Umbilical cord (tissue), 1 donor: ENCODE measurements at regions not wholly inside any gene's neighbourhood (a gene's known extent, or its start where the extent isn't known, plus 50 kb on each side); places are given as distances from the start of the nearest gene placed in this dataset.
A peak's percentile ranks its signal among the peaks of the same experiment; 100 is the strongest.
"Not testable (repeated sequence)": the region's sequence is repeated elsewhere in the genome, so short reads cannot be mapped to it uniquely, and the experiment has no call there.

Source experiments
- DNase-seq: peaks from one replicate; pipeline ENCODE4 v3.0.0-alpha.2; 2015; ENCODE audit warnings: low spot score

DNA sequence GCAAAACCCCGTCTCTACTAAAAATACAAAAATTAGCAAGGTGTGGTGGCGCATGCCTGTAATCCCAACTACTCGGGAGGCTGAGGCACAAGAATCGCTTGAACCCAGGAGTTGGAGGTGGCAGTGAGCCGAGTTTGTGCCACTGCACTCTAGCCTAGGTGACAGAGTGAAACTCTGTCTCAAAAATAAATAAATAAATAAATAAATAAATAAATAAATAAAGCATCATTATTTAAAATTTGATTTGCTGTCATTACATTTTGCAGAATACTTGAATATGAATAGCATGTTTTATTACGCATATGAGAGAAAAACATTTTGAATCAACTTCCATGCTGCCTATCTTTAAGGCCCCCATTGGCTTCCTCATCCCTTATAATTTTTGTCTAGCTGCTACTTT is 53.4 kb upstream of the MED14 start:
- not testable (repeated sequence) for DNase-seq

DNA sequence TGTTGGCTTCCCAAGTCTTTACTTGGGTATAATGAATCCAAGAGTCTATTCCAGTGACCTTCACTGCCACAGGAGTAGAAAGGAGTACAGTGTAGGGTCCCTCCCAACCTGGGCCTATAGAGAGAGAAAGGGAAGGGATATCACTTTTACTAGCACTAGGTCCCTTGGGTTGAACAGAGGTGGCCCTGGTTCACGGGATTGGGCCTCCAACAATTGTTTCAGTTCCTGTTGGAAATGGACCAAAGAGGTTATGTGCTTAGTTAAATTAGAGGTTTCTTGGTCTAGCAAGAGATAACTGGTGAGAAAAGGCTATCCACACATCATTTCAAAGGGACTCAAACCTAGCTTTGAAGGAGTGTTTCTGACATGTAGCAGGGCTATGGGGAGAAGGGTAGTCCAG is 57.1 kb upstream of the MED14 start:
- DNase-seq: no peak

DNA sequence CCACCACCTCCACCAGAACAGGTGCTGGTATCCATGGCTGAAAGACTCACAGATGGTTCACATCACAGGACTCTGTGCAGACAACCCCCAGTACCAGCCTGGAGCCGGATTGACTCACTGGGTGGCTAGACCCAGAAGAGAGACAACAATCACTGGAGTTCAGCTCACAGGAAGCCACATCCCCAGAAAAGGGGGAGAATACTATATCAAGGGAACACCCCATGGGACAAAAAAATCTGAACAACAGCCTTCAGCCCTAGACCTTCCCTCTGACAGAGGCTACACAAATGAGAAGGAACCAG is 59.4 kb upstream of the MED14 start:
- DNase-seq: not testable (repeated sequence)

DNA sequence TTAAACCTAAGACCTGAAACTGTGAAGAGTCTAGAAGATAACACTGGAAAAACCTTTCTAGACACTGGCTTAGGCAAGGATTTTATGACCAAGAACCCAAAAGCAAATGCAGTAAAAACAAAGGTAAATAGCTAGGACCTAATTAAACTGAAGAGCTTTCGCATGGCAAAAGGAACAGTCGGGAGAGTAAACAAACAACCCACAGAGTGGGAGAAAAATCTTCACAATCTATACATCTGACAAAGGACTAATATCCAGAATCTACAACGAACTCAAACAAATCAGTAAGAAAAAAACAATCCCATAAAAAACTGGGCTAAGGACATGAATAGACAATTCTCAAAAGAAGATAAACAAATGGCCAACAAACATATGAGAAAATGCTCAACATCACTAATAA is 64.4 kb upstream of the MED14 start:
- DNase-seq: not testable (repeated sequence)

DNA sequence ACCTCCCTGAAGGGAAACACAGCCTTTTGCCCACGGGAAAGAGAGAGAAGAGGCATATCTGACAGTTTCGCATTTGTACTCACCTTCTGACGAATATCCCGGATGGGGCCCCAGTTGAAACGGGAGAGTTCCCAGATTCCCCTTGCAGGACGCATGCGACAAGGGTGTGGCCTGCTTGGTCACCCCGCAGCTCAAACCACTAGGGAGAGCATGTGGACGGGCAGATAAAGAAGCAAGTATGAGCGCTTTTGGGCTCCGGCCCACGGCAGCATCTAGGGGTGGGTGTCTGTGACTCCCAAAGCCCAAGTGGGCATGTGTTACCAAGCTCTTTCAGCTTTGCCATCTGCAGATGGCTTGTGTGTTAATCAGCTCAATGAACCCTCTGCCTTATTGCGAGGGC is 70.1 kb upstream of the MED14 start:
- DNase-seq: no peak

DNA sequence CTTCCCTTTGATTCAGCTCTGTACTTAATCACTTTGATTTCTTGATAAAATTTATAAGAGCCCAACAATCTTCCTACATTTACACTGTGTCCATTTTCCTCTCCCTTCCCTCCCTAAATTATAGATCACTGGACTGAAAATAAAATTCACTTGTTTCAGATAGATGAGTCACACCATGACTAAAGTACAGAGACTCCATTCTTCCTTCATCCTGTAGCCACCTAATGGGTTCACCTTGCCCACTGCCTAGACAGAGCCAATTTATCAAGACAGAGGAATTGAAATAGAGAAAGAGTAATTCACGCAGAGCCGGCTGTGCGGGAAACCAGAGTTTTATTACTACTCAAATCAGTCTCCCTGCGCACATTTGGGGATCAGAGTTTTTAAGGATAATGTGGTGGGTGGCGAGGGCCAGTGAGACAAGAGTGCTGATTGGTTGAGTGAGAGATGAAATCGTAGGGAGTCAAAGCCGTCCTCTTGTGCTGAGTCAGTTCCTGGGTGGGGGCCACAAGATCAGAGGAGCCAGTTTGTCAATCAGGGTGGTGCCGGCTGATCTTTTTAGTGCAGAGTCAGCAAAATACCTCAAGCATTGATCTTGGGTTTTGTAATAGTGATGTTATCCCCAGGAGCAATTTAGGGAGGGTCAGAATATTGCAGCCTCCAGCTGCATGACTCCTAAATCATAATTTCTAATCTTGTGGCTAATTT is 71.3 kb upstream of the MED14 start:
- DNase-seq: no peak

DNA sequence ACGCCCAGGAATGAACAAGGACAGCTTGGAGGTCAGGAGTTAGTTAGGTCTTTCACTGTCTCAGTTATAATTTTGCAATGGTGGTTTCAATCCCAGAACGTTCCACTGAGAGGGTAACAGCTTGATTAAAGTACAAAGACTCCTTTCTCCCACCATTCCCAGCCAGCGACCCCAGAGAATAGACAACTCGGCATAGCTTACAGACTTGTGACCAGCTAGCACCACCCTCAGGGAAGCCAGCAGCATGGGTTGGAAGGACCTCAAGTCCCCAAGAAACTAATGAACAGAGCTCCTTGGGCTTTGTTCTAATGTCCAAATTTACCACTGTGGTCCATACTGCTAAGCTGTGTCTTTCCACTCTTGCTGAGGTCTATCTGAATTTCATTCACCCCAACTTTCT is 72.0 kb upstream of the MED14 start:
- DNase-seq: no peak

DNA sequence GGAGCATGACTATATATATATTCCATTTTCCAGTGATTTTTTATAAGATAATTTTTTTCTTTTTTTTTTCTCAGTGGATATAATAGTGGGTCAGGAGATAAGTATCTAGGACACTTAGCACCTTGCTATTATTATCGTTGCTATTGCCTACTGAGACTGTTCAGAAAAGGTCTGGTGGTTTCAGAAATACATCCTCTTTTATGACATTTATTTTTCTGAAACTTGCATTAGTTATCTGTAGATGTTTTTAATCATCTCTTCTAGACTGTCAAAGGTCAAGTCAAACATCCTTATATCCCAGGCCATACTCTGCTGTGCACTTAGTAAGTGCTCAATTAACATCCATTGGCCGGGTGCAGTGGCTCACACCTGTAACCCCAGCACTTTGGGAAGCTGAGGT is 72.9 kb upstream of the MED14 start:
- DNase-seq: no peak

DNA sequence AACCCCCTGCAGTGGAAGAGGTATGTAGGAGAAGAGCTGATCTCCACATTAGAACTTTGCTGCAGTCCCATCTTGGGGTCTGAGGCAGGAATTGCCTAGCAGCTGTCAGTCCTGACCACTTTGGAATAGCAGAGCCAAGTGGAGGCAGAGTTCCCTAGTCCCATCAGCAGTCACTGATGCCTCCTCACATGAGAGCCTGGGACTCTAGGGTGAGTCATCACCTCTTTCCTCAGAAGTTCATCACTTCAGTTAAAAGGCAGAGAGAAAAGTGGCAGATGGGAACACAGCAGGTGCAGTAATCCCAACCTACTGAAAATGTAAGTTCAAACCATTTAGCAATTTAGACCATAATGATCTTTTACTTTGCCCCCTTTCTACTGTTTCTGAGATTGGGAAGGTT is 73.9 kb upstream of the MED14 start:
- no peak for DNase-seq

DNA sequence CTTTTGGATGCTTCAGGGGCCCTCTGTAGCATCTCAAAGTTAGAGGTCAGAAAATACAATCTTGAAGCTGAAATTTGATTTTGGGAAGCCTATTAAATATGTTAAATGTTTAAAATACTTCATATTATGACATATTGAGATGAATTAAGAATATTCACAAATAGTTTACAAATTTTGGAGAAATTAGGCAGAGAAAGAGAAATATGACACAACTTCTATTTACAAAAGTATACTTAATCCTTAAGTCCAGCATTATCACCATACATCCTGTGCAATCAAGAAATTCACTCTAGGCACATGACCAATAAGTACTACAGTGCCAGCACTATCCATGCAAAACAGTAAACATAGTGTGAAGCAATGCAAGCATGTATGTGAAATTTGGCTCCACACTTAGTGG is 79.7 kb upstream of the MED14 start:
- not testable (repeated sequence) for DNase-seq

DNA sequence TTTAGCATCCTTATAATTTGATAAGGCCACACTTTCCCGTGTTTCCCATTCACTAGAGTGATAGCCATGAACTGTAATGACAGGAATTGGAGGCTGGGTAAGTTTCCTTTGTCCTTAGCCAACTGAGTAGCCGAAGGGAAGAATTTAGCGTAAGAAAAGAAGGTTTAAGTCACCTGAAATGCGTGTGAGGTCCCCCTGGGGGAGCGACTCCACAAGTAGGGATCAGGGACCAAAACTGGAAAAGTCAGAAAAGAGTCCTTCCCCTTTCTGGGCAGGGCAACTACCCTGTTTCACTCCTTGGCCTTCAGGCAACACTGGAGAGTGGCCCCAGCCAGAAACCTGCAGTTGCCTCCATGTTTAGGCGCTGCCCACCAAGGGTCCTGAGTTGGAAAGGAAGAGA is 81.6 kb upstream of the MED14 start:
- DNase-seq: no peak

DNA sequence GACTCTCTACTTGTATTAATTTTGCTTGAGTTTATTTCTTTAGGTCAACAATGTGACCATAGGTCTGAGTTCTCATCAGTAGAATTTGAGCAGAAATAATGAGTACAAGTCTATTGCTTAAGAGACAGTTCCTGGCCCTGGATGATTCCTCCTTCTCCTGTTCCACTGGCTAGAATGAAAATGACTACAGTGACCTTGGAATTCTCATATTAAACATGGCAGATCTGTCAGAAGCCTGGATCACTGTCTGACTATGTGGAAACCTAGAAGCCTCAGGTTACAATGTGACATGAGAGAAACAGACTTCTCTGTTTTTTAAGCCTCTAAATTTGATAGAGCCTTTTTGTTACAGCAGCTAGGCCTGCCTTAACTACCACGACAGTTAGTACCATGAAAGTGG is 82.9 kb upstream of the MED14 start:
- DNase-seq: no peak

DNA sequence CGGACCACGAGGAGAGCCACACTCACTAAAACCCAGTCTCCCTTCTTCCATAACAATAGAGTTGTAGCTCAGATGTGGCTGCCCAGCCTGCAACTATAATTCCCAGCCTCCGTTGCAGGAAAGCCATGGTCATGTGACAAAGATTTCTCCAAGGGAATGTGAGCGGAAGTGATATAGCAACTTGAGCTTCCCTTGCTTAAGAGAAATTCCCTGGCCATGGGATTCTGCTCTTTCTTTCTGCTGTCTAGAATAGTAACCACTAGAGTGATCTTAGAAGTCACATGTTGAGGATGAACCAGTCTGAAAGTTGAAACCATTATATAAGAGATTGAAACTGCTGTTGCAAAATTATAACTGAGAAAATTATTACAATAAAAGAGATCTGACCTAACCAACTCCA is 86.4 kb upstream of the MED14 start:
- no peak for DNase-seq

DNA sequence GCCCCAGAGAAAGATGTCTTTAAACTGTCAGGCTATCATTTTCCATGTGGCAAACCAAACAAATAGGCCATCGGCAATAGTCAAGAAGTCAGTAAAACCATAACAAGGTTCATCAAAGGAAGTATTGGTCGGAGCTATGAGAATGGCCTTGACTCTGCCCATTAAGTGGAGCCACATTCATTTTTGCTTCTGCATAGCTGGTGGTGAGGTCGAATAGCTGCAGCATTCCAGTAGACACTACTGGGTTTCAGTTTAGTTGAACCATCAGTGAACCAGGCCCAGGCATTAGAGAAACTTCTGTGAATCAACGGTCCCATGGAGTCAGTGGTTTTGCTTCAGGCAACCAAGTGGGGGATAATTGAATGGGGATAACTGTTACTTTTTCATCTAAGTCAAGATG is 92.0 kb upstream of the MED14 start:
- no peak for DNase-seq

DNA sequence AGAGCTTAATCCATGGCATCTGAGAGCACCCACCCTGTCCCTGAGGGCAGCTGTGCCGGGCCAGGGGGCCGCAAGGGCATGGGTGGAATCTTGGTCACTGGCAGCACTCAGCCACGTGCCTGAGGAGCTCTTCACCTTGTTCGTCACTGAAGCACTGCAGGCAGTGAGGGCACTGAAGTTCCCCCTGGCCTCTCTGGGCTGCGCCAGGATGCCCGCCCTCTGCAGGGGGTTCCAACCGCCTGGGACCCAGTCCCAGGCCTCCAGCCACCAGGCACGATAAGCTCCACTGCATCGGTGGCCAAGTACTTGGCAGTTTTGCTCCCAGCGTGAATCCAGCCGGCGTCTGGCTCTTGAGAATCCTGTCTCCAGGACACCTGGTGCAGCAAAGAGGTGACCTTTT is 96.4 kb upstream of the MED14 start:
- DNase-seq: no peak

DNA sequence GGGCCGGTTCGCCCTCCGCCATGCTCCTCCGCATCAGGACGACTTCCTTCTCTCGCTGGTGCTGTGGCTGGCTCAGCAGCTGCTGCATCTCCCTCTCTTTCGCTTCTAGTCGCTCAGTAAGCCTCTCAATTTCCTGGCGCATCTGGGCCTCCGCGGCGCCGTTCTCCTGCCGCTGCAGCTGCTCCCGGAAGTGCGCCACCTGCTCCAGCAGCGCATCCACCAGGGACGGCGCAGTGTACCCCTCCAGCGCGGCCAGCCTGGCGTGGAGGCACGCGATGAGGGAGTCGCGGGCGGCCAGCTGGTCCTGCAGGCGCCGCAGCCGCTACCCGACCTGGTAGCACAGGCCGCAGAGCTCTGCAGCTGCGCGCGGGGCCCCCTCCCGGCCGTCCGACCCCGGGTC is 97.4 kb upstream of the MED14 start:
- DNase-seq: no peak

DNA sequence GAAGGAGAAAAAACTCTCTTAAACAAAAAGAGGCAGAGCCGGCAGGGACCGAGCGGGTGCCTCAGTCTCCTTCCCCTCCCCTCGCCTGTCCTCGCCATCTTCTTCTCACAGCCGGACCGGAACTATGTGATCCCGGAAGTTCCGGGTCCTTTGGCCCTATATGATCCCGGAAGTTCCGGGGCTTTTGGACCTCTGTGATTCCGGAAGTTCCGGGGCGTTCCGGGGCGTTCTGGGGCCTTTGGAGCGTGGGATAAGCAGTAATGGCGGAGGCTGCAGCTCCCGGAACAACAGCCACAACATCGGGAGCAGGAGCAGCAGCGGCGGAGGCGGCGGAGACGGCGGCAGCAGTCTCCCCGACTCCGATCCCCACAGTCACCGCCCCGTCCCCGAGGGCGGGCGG is 98.9 kb upstream of the MED14 start:
- DNase-seq: no peak

DNA sequence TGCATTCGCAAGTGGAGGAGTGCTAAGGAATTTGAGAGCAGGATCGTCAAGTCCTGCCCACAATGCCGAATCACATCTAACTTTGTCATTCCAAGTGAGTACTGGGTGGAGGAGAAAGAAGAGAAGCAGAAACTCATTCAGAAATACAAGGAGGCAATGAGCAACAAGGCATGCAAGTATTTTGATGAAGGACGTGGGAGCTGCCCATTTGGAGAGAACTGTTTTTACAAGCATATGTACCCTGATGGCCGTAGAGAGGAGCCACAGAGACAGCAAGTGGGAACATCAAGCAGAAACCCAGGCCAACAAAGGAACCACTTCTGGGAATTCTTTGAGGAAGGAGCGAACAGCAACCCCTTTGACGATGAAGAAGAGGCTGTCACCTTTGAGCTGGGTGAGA is 100.2 kb upstream of the MED14 start:
- DNase-seq: no peak

DNA sequence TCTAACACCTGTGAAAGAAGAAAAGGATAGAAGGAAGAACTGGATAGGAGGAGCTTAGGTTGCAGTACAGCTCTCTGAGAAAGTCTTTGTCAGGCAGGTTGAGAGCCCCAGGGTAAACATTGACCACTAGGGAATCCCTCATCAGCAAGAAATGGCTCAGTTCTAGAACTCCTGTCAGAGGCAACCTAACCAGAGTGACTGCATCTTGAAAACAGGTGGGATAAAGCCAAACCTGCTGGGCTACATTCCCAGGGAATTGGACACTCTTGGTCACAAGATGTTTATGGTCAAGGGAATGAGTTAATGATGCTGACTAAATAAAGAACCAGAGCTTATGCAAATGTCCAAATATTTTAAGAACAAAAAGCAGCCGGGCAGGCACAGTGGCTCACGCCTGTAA is 108.3 kb upstream of the MED14 start:
- DNase-seq: no peak

DNA sequence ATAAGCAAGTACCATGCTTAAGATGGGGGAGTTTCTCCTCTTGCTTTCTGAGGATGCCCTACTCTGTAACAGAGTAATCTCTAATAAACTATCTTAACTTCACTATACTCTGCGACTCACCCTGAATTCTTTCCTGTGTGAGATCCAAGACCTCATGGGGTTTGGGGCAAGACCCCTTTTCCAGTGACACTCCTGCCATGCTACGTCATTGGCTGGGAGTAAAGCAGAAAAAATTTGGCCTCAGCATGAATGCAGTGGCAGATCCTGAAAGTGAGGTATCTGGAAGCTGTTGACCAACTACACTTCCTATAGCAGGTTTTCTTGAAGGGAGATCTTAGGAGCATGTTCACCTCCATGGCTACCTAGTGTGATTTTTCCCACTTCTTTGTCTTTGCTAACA is 109.1 kb upstream of the MED14 start:
- no peak for DNase-seq

DNA sequence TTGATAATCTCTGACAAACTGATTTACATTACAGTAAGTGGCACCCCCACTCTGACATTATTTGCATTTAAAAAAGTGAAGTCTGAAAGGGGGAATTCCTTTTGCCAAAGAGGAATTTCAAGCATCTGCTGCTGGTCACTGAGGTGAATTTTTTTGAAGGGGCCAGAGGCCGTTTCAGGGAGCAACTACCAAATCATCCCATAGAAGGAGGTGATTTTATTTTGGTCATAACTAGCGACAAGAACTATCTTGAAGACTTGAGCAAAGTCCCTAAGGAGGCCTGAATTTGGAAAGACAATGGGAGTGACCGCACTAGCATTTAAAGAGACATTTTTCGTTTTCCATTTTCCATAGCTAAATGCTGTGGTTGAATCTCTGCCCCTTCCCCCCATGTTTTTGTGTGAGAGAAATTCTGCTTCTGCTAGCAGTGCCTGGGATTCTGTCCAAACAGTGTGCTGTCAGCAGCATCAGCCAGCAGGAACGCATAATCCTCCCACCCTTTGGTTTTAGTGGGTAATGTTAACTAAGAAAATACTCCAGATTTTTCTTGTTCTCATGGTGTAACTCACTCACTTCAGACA is 110.1 kb upstream of the MED14 start:
- peak; percentile 88 for DNase-seq

DNA sequence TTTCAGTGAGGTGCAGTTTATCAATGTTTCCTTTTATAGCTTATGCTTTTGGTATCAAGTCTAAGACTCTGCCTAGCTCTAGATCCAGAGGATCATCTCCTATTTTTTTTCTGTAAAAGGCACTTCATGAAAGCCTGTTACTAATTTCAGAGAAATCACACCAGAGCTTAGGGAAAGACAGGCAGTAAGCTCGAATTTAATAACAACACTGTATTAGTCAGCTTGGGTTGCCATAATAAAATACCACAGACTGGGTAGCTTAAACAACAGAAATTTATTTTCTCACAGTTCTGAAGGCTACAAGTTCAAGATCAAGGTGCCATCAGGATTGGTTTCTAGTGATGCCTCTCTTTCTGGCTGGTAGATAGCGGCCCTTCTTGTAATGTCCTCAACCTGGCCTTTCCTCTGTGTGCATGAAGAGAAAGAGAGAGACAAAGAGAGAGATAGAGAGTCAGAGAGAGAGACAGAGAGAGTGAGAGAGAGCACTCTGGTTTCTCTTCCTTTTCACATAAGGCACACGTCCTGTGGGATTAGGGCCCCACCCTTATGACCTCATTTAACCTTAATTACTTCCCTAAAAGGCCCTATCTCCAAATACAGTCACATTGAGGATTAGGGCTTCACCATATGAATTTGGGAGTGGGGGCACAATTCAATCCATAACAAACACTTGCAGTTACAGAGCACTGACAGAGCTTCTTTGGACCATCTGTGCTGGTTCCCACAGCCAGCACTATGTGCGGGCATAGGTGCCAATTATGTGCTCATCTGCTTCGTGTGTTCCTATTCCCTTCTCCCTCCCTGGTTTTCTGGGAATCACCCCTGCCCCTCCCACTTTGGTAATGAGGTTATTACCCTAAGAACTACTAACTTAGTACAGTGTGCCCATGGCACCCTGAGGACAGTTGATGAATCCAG is 114.8 kb upstream of the MED14 start:
- DNase-seq: peak; percentile 62

DNA sequence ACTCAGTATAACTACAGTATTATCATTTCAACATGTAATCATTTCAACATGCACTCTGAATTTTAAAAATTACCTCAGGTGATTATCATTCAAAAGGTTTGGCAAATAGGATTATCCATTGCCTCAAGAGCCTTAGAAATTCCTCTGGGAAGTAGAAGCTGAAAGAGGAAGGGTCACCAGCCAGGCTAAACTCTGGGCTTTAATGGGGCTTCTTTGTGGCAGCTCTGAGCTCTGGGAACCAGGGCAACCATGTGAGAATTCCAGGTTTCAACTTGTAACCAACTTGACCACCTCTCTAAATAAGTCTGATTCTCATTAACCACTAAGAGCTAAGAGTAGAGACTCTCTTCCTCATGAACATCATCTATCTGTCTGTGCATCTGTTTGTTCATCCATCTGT is 117.2 kb upstream of the MED14 start:
- DNase-seq: no peak
